IMR-90 (cell line): ENCODE measurements at regions not wholly inside any gene's neighbourhood (a gene's known extent, or its start where the extent isn't known, plus 50 kb on each side); places are given as distances from the start of the nearest gene placed in this dataset.
A peak's percentile ranks its signal among the peaks of the same experiment; 100 is the strongest.

ENCODE experiments used
- ATAC-seq: fragments of 200-7000 bp; cut with Tn5 transposase; 2 replicates; pipeline ENCODE4 v1.9.1; 2020; ENCODE audit warnings: low read depth, mild to moderate bottlenecking, moderate library complexity
- BruUV-seq: library from RNA; stranded (reverse); fragments of 400-500 nt; replicated peaks from 2 replicates; lab custom pipeline; 2021; lab: Mats Ljungman, UMichigan
- CTCF ChIA-PET: fragments of 300-600 bp; formaldehyde crosslinking; extraction: SDS; loops from one replicate; lab custom pipeline; 2021; ENCODE audit warnings: antibody characterized with exemption; lab: Yijun Ruan, JAX
- POLR2A ChIA-PET: fragments of 300-600 bp; sonication (Branson Sonifier 250); formaldehyde crosslinking; loops from one replicate; lab custom pipeline; 2022; ENCODE audit warnings: antibody characterized with exemption; ENCODE audit not compliant: unreplicated experiment; lab: Charles Lee
- DNase-seq: peaks from one replicate; pipeline ENCODE4 v3.0.0; 2013
- H2AFZ ChIP-seq: replicated peaks from 2 replicates; pipeline ENCODE3; 2013; ENCODE audit warnings: low read length, mild to moderate bottlenecking; ENCODE audit not compliant: poor library complexity
- H2AK5ac ChIP-seq: 2 replicates; pipeline ENCODE4 v1.6.1; 2013; ENCODE audit warnings: low read depth, low read length, inconsistent platforms
- H2AK9ac ChIP-seq: replicated peaks from 2 replicates; pipeline ENCODE3; 2013; ENCODE audit warnings: mild to moderate bottlenecking, low read depth, low read length, moderate library complexity; ENCODE audit not compliant: poor library complexity
- H2BK120ac ChIP-seq: 2 replicates; pipeline ENCODE4 v1.6.1; 2013; ENCODE audit warnings: low read depth, low read length, inconsistent platforms
- H2BK15ac ChIP-seq: 3 replicates; pipeline ENCODE4 v1.6.1; 2013; ENCODE audit warnings: low read depth, low read length, inconsistent platforms
- H2BK20ac ChIP-seq: 2 replicates; pipeline ENCODE4 v1.6.1; 2013; ENCODE audit warnings: low read depth, mild to moderate bottlenecking, inconsistent platforms, low read length, moderate library complexity
- H2BK5ac ChIP-seq: 2 replicates; pipeline ENCODE4 v1.6.1; 2013; ENCODE audit warnings: mild to moderate bottlenecking, low read depth, low read length, inconsistent platforms; ENCODE audit not compliant: poor library complexity, severe bottlenecking
- H3K14ac ChIP-seq: replicated peaks from 2 replicates; pipeline ENCODE4 v1.6.1; 2013; ENCODE audit warnings: low read depth, low read length, inconsistent platforms
- H3K18ac ChIP-seq: 2 replicates; pipeline ENCODE4 v1.6.1; 2013; ENCODE audit warnings: low read depth, low read length, control low read depth
- H3K23ac ChIP-seq: 2 replicates; pipeline ENCODE4 v1.6.1; 2013; ENCODE audit warnings: low read depth, low read length, inconsistent platforms
- H3K27ac ChIP-seq: 2 replicates; pipeline ENCODE4 v1.5.1; 2013; ENCODE audit warnings: mild to moderate bottlenecking, control low read depth, low read length; ENCODE audit not compliant: insufficient read depth
- H3K27me3 ChIP-seq: 2 replicates; pipeline ENCODE4 v1.6.1; 2013; ENCODE audit warnings: low read length; ENCODE audit not compliant: control insufficient read depth, insufficient read depth
- H3K36me3 ChIP-seq: 2 replicates; pipeline ENCODE4 v1.6.1; 2013; ENCODE audit warnings: low read length, mixed read lengths; ENCODE audit not compliant: control insufficient read depth, insufficient read depth
- H3K4ac ChIP-seq: 2 replicates; pipeline ENCODE4 v1.6.1; 2013; ENCODE audit warnings: low read depth, low read length, inconsistent platforms
- H3K4me1 ChIP-seq: 2 replicates; pipeline ENCODE4 v1.6.1; 2013; ENCODE audit warnings: low read length, mixed read lengths; ENCODE audit not compliant: control insufficient read depth, insufficient read depth
- H3K4me2 ChIP-seq: 2 replicates; pipeline ENCODE4 v1.6.1; 2013; ENCODE audit warnings: low read depth, mild to moderate bottlenecking, control low read depth, low read length, moderate library complexity
- H3K4me3 ChIP-seq: 2 replicates; pipeline ENCODE4 v1.5.1; 2013; ENCODE audit warnings: low read depth, mild to moderate bottlenecking, control low read depth, low read length, moderate library complexity; ENCODE audit not compliant: insufficient read depth
- H3K56ac ChIP-seq: 2 replicates; pipeline ENCODE4 v1.6.1; 2013; ENCODE audit warnings: low read length, inconsistent platforms; ENCODE audit not compliant: insufficient read depth; ENCODE audit errors: extremely low read depth
- H3K79me1 ChIP-seq, 2 experiments: 2 replicates each; pipeline ENCODE4 v1.6.1; 2013; ENCODE audit warnings: low read length in 2 of 2, inconsistent platforms in 1 of 2, low read depth in 1 of 2
- H3K9ac ChIP-seq: 2 replicates; pipeline ENCODE4 v1.6.1; 2013; ENCODE audit warnings: low read depth, low read length, control low read depth
- H3K9me1 ChIP-seq: 2 replicates; pipeline ENCODE4 v1.6.1; 2013; ENCODE audit warnings: low read length, inconsistent platforms; ENCODE audit not compliant: insufficient read depth
- H3K9me3 ChIP-seq: 2 replicates; pipeline ENCODE4 v1.6.1; 2013; ENCODE audit warnings: low read length; ENCODE audit not compliant: control insufficient read depth, insufficient read depth
- H4K20me1 ChIP-seq: 2 replicates; pipeline ENCODE4 v1.6.1; 2013; ENCODE audit warnings: low read length, inconsistent platforms; ENCODE audit not compliant: insufficient read depth
- H4K5ac ChIP-seq: 2 replicates; pipeline ENCODE4 v1.6.1; 2013; ENCODE audit warnings: mild to moderate bottlenecking, low read depth, low read length, control low read depth
- H4K8ac ChIP-seq, 2 experiments: 2 replicates each; pipeline ENCODE4 v1.6.1; 2013; ENCODE audit warnings: low read depth in 2 of 2, low read length in 2 of 2, control low read depth in 1 of 2, inconsistent platforms in 1 of 2
- H4K91ac ChIP-seq: 2 replicates; pipeline ENCODE4 v1.6.1; 2013; ENCODE audit warnings: low read depth, low read length, inconsistent platforms; ENCODE audit not compliant: insufficient read depth
- CEBPB ChIP-seq: IDR thresholded peaks from 2 replicates; pipeline ENCODE4 v1.6.1; 2012; ENCODE audit warnings: low read depth, low read length, improper control_type of control experiment
- FOS ChIP-seq: fragments of 150-350 bp; IDR thresholded peaks from 2 replicates; pipeline ENCODE4 v1.6.1; 2016; ENCODE audit warnings: low read depth, low read length
- MXI1 ChIP-seq: IDR thresholded peaks from 2 replicates; pipeline ENCODE4 v1.6.1; 2012; ENCODE audit warnings: low read depth, mild to moderate bottlenecking, low read length, moderate library complexity, borderline replicate concordance
- RCOR1 ChIP-seq: IDR thresholded peaks from 2 replicates; pipeline ENCODE4 v1.6.1; 2012; ENCODE audit warnings: mild to moderate bottlenecking, low read length, improper control_type of control experiment; ENCODE audit not compliant: insufficient replicate concordance
- WGBS, 2 experiments: methylation state at CpG; one replicate each; pipeline versions ENCODE4 v1.1.5 to v1.1.7; 2013; ENCODE audit warnings: missing lambda C conversion rate in 2 of 2; ENCODE audit not compliant: insufficient read length in 1 of 2; ENCODE audit errors: extremely low coverage in 2 of 2; 5-methylcytosine and 5-hydroxymethylcytosine counted together
- dilution Hi-C: fragments of 300-500 bp; cut with HindIII; formaldehyde crosslinking; loops from one replicate; pipeline ENCODE4 v1.14.3; 2018; ENCODE audit warnings: low sequenced_read_pairs; ENCODE audit not compliant: unreplicated experiment
- in situ Hi-C: fragments of 300-500 bp; cut with MboI; formaldehyde crosslinking; loops from 3 replicates; pipeline ENCODE4 v1.14.3; 2019; ENCODE audit warnings: low sequenced_read_pairs, inconsistent platforms, mixed read lengths
- intact Hi-C: fragments of 100-400 bp; cut with micrococcal nuclease; formaldehyde crosslinking; loops from 2 replicates; pipeline ENCODE4 v1.10.0; 2022

GRCh38 chr5:57675236-57675635, 192.6 kb upstream of the ACTBL2 start:
- Histone ChIP-seq H2BK5ac (no peak overlapping the region), H3K18ac (0 out of 2 replicates have a peak overlapping the region, but pooled peaks have one; percentile 1), H3K27me3 (no peaks in the 10 kb centered on the region), H3K4me2 (no peak overlapping the region), H3K4me1 (peaks cover 6% of the 10 kb centered on the region), H2BK20ac (no peak overlapping the region), H2AFZ (no peak overlapping the region), H4K20me1 (no peaks in the 10 kb centered on the region), H2AK5ac (no peak overlapping the region), H3K56ac (no peak overlapping the region), H3K79me1 (no peaks in the 10 kb centered on the region), H3K4ac (no peak overlapping the region), H3K23ac (no peak overlapping the region), H3K14ac (no peak overlapping the region; the same call in 1 of the 2 replicates), H4K91ac (no peak overlapping the region), H3K27ac (no peak overlapping the region), H2BK120ac (peak overlapping the region; percentile 52; the same call in 1 of the 2 replicates), H2AK9ac (no peak overlapping the region), H3K4me3 (no peak overlapping the region), H4K5ac (no peak overlapping the region), H3K9me3 (no peaks in the 10 kb centered on the region), H2BK15ac (no peak overlapping the region), H3K9ac (no peak overlapping the region), H4K8ac (no peak overlapping the region), H3K36me3 (no peaks in the 10 kb centered on the region), H3K9me1 (no peaks in the 10 kb centered on the region)
- in situ Hi-C loops (no loop called here), intact Hi-C loops (no loop called here), dilution Hi-C loops (no loop called here)
- WGBS, 2 experiments, result no CpG with 5 or more reads among the region's 1 CpG
- CTCF ChIA-PET, result no interaction called here
- POLR2A ChIA-PET, result interaction anchor here (0.6 kb wide), 1 partner anchor 178 kb away, joined by 3 read pairs; no protein-coding TSS in a partner anchor
- DNase-seq (no peak), ATAC-seq (no peak)
- no peak for TF ChIP-seq FOS
- no peak for TF ChIP-seq MXI1
- no peak for TF ChIP-seq RCOR1
- no peak for TF ChIP-seq CEBPB
- no TSS peak for BruUV-seq
